Amniotic epithelial cell (primary cell): ENCODE measurements at regions not wholly inside any gene's neighbourhood (a gene's known extent, or its start where the extent isn't known, plus 50 kb on each side); places are given as distances from the start of the nearest gene placed in this dataset.
A peak's percentile ranks its signal among the peaks of the same experiment; 100 is the strongest.
"Not testable (repeated sequence)": the region's sequence is repeated elsewhere in the genome, so short reads cannot be mapped to it uniquely, and the experiment has no call there.

Experiments
- DNase-seq: peaks from one replicate; pipeline ENCODE4 v3.0.0-alpha.2; 2010; ENCODE audit warnings: low read depth

GRCh38 chr4:152193059-152193458 is 342.8 kb downstream of the FBXW7 start:
- DNase-seq = no peak

- DNase-seq = no peak
These were observed 345.0 kb downstream of the FBXW7 start for GRCh38 chr4:152190907-152191306.

GRCh38 chr4:152189451-152190179 is 346.3 kb downstream of the FBXW7 start:
- no peak for DNase-seq

- no peak for DNase-seq
These were observed 347.1 kb downstream of the FBXW7 start for GRCh38 chr4:152188801-152189200.

GRCh38 chr4:152187693-152188092 is 348.2 kb downstream of the FBXW7 start:
- DNase-seq = no peak

GRCh38 chr4:152185786-152186550 is 349.9 kb downstream of the FBXW7 start:
- DNase-seq = peak; percentile 5

GRCh38 chr4:152181150-152181549 is 354.7 kb downstream of the FBXW7 start:
- DNase-seq = no peak

- DNase-seq = no peak
These were observed 355.5 kb downstream of the FBXW7 start for GRCh38 chr4:152180369-152180768.

- DNase-seq = not testable (repeated sequence)
These were observed 358.4 kb downstream of the FBXW7 start for GRCh38 chr4:152177538-152177937.

GRCh38 chr4:152176627-152177214 is 359.2 kb downstream of the FBXW7 start:
- DNase-seq = no peak

- no peak for DNase-seq
These were observed 360.3 kb downstream of the FBXW7 start for GRCh38 chr4:152175586-152175985.

GRCh38 chr4:152172146-152172545 is 363.7 kb downstream of the FBXW7 start:
- no peak for DNase-seq

- DNase-seq = no peak
These were observed 364.3 kb downstream of the FBXW7 start for GRCh38 chr4:152171556-152171955.

GRCh38 chr4:152169683-152170082 is 366.2 kb downstream of the FBXW7 start:
- DNase-seq = no peak

- no peak for DNase-seq
These were observed 366.8 kb downstream of the FBXW7 start for GRCh38 chr4:152168987-152169616.

GRCh38 chr4:152166567-152166966 is 369.3 kb downstream of the FBXW7 start:
- peak; percentile 7 for DNase-seq

- no peak for DNase-seq
These were observed 370.0 kb downstream of the FBXW7 start for GRCh38 chr4:152165846-152166245.

GRCh38 chr4:152165146-152165545 is 370.7 kb downstream of the FBXW7 start:
- DNase-seq = no peak

- no peak for DNase-seq
These were observed 371.3 kb downstream of the FBXW7 start for GRCh38 chr4:152164561-152164960.

GRCh38 chr4:152162331-152162697 is 373.6 kb downstream of the FBXW7 start:
- no peak for DNase-seq

GRCh38 chr4:152161676-152162330 is 374.1 kb downstream of the FBXW7 start:
- DNase-seq = no peak

- no peak for DNase-seq
These were observed 375.6 kb downstream of the FBXW7 start for GRCh38 chr4:152160225-152160800.
